Stimulated activated CD4-positive, alpha-beta T cell treated with anti-CD3 and anti-CD28 coated beads, TNF-alpha, amount 100 ng/mL, for 4 hours (primary cell): ENCODE measurements at regions not wholly inside any gene's neighbourhood (a gene's known extent, or its start where the extent isn't known, plus 50 kb on each side); places are given as distances from the start of the nearest gene placed in this dataset.

Experiments used
- DNase-seq, 3 experiments: peaks; one replicate each; pipeline ENCODE4 v3.0.0-alpha.2; 2020; ENCODE audit warnings: low read depth in 3 of 3

- DNase-seq, result no peak
These were observed 503.4 kb downstream of the PLXNA4 start for GRCh38 chr7:132072873-132073272.

DNA sequence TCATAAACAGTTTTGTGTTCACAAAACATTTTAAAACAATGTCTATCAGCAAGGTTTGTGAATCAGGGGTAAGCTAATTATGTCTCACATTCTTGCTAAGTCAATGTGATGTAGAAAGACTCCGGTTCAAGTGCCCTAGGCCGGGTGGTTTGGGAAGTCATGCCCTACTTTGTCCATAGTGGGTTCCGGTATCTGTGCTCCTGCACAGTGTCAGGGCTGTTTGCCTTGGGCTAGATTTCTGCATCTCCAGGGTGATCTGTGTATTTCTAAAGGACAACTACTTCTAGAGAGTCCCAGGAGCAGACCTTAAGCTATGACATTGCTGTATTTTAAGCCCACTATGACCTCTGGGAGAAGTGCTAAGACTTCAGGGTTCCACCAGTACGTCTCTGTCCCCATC lies 504.1 kb downstream of the PLXNA4 start:
- no peak for DNase-seq

- DNase-seq, result no peak
These were observed 507.0 kb downstream of the PLXNA4 start for GRCh38 chr7:132069306-132069705.

DNA sequence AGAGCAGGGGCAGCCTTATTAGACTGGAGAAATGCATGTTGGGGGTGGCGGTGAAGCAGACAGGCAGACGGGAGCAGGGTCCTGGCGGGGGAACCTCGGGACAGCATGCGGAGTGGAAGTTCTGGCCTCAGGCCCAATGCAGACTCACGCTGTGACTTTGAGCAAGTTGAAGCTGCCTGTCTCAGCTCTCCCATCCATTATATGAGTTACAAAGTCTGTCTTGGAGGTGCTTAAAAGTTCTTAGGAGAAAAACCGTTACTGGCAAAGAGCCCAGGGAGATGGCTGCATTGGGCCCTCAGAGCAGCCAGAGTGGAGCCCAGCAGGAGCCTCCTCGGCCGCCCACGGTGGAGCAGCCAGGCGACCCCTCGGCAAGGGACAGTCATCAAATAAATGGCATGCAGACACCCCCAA lies 509.5 kb downstream of the PLXNA4 start:
- no peak for DNase-seq

GRCh38 chr7:132065989-132066603 lies 509.7 kb upstream of the PODXL start:
- no peak for DNase-seq

GRCh38 chr7:132065193-132065988 lies 509.0 kb upstream of the PODXL start:
- DNase-seq, result no peak

DNA sequence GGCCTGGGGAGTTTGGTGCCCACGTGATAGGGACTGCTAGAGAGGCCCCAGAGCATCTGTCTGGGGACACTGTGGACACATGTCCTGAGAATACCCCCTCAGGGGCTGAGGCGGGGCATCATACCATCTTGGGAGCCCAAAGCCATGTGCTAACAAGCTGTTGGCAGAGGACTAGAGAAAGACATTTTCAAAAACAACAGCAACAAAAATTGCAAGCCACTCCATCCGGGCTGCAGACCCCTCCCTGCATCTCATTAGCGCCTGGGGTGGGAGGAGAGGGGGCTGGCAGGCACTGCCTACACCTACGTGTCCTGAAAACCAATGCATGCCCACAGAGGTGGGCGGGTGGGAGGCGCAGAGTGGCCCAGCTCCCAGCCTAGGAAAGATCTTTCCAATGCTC lies 507.4 kb upstream of the PODXL start:
- no peak for DNase-seq

- DNase-seq, result no peak
These were observed 505.5 kb upstream of the PODXL start for GRCh38 chr7:132061937-132062336.

DNA sequence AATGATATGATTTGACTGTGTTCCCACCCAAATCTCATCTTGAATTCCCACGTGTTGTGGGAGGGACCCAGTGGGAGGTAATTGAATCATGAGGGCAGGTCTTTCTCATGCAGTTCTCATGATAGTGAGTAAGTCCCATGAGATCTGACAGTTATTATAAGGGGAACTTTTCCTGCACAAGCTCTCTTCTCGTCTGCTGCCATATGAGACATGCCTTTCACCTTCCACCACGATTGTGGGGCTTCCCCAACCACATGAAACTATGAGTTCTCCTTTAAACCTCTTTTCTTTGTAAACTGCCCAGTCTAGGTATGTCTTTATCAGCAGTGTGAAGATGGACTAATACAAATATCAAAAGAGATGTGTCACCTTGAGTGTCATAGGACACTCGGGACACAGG lies 502.7 kb upstream of the PODXL start:
- DNase-seq, result no peak

- DNase-seq, result no peak
These were observed 499.1 kb upstream of the PODXL start for GRCh38 chr7:132055336-132056120.

- DNase-seq, result no peak
These were observed 497.4 kb upstream of the PODXL start for GRCh38 chr7:132053871-132054270.

- no peak for DNase-seq
These were observed 494.9 kb upstream of the PODXL start for GRCh38 chr7:132051311-132051710.

GRCh38 chr7:132049462-132050304 lies 493.3 kb upstream of the PODXL start:
- no peak for DNase-seq

GRCh38 chr7:132045481-132045980 lies 489.1 kb upstream of the PODXL start:
- no peak for DNase-seq

DNA sequence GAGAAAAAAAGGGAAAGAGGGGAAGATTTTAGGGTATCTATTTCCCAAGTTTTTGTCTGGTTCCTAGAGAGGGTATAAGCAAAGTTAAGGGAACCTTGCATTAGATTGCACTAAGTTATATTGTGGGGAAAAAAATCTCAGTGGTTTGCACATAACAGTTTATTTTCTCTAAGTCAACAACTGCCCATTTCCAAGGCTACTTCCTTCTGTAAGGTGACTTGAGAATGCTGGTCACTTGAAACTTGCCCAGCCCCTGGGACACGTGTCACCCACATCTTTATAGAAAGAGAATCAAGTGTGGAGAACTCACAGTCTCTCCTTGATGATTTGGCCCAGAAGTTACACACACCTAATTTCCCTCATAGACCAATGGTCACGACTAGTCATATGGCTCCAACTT lies 488.6 kb upstream of the PODXL start:
- DNase-seq, result no peak

DNA sequence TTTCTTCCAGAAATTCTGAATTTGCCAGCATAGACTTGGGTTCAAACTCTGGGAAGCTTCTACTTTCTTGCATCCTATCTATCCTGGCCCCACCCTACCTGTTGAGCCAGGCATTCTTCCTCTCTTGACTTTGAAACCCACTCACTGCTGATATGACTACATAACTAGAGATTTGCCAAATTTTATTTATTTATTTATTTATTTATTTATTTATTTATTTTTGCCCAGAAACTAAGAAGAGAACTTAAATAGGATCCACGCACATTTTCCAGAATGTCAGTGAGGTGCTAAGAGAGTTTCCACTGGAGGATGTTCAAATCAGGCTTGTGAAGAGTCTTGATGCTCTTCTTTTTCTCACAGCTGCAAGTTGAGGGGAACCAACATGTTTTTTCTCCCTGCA lies 487.8 kb upstream of the PODXL start:
- DNase-seq, result no peak

DNA sequence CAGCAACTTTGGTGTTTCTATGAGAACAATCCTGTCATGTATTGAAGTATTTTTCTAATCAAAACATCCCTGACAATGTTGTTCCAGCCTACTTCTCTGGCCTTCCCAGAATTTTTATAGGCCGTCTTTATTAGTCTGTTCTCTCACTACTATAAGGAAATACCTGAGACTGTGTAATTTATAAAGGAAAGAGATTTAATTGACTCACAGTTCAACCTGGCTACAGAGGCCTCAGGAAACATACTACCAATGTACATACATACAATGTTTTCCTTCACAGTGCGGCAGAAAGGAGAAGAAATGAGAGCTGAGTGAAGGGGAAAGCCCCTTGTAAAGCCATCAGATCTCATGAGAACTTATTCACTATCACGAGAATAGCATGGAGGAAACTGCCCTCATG lies 484.7 kb upstream of the PODXL start:
- DNase-seq, result no peak

DNA sequence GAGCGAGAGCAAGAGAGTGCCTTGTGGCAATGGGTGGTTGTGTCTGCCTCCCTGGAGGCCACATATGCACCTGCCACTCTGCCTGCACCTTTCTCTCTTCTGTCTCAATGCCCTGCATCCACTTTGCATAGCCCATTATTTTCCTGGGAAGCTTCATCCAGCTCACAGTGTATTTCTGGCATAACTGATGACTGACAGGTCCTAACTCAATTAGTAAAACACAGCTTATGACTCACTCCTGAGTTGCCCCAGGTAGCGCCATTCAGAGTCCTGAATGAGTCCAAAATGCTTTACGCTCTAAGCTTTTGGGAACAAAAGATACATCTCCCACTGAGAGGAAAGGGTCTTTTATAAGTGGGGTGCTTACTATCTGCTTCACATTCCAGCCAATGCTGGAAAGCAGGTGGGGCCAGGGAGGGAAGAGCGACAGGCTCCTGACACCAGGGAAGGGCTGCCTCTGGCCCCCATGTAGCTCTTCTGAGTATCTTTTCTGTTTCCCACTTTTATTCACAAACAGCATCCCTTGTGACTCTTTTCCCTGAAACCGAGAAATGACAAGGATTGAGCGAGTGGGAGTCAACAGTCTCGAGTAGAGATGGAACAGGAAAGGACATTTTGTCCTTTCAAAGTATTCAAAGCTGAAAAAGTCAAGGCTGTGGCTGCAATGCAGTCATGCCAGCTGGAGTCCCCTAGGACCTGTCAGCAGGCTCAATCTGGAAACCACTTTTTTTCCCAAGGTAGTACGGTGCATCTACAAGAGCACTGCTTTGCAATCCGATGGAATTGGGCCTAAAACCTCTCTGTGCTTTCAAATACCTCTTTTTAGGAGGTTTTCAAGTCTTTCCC lies 479.3 kb upstream of the PODXL start:
- DNase-seq, result no peak

DNA sequence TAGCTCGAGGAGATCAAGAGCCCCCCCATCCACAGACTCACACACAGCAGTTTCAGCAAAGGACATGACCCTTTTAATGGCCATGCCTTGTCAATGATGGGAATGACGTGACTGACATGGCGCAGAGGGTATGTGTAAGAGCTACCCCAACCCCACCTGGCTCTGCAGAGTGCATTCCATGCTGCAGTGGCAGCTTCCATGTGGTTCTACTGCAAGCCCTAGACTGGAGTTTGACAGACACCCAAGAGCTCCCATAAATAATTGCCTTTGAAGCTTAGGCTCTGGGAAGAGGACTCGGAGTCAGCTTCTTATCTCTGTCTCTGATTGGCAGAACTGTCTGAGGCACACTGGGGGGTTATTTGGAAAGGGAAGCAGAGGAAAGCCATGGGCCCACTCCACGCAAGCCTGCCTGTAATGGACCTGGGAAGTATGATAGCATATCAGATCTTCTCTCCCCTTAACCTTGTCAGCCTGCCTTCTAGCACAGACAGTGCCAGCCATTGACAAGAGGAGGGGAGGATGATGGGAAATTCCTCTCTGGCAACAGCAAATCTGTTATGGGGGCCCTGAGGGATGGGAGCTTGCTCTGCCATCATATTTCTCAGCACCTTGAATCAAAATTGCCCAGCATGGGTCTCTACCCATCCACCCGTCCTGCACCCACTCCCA lies 478.5 kb upstream of the PODXL start:
- no peak for DNase-seq

DNA sequence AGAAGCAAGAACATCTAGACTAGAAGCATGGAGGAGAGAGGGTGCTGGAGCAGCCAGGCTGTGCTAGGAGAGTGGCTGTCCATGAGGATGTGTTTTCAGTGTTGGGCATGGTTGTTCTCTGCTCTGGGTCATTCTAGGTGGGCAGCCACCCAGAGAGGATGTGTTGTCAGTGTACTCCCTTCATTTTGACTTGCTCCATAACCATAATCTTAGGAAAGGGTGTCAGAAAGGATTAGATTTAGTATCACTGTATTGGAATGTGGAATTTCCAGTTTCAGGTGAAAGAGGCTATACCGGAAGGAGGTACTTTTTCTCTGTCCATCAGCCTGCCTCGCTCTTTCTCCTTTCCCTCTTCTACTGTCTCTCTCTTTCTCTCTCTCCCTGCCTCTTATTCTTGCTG lies 474.5 kb upstream of the PODXL start:
- DNase-seq, result no peak
